HEK293 (cell line): ENCODE measurements at regions not wholly inside any gene's neighbourhood (a gene's known extent, or its start where the extent isn't known, plus 50 kb on each side); places are given as distances from the start of the nearest gene placed in this dataset.

Source experiments
- CTCF ChIA-PET: fragments of 350-600 bp; formaldehyde crosslinking; extraction: SDS; loops from one replicate; lab custom pipeline; 2021; ENCODE audit warnings: antibody characterized with exemption; lab: Yijun Ruan, JAX
- POLR2A ChIA-PET: fragments of 300-600 bp; formaldehyde crosslinking; extraction: SDS; loops from one replicate; lab custom pipeline; 2020; ENCODE audit warnings: antibody characterized with exemption, inconsistent platforms; lab: Yijun Ruan, JAX
- H3K27ac ChIP-seq: fragments of 200-500 bp; sonication (Bioruptor generic); 2 replicates; pipeline ENCODE4 v1.5.1; 2014; ENCODE audit warnings: low read depth, low read length, control low read depth, inconsistent platforms; ENCODE audit errors: extremely low read depth
- H3K36me3 ChIP-seq, 2 experiments: fragments of 200-500 bp in 1 of 2; sonication (Bioruptor generic) in 1 of 2; 1 replicate in 1 of 2; 2 replicates in 1 of 2; pipeline ENCODE4 v1.5.1; 2014 to 2017; ENCODE audit warnings: inconsistent platforms in 2 of 2, low read length in 2 of 2; ENCODE audit not compliant: control insufficient read depth in 2 of 2, insufficient read depth in 1 of 2
- H3K4me1 ChIP-seq: fragments of 200-500 bp; sonication (Bioruptor generic); 2 replicates; pipeline ENCODE4 v1.5.1; 2014; ENCODE audit warnings: mild to moderate bottlenecking, low read length, inconsistent platforms; ENCODE audit not compliant: control insufficient read depth, insufficient read depth
- H3K4me3 ChIP-seq: 2 replicates; pipeline ENCODE4 v1.5.1; 2011; ENCODE audit warnings: low read depth, mild to moderate bottlenecking, control low read depth, low read length, moderate library complexity
- H3K9me3 ChIP-seq: fragments of 200-500 bp; sonication (Bioruptor generic); 2 replicates; pipeline ENCODE4 v1.5.1; 2014; ENCODE audit warnings: low read depth, low read length, inconsistent platforms; ENCODE audit not compliant: control insufficient read depth, insufficient read depth
- GLIS2 ChIP-seq: fragments of 450-650 bp; formaldehyde crosslinking; IDR thresholded peaks from 2 replicates; pipeline ENCODE4 v1.5.1; 2016; ENCODE audit warnings: missing biosample characterization, missing genetic modification characterization
- PRDM6 ChIP-seq: fragments of 450-650 bp; formaldehyde crosslinking; IDR thresholded peaks from 2 replicates; pipeline ENCODE4 v1.5.1; 2017; ENCODE audit warnings: missing biosample characterization, missing genetic modification characterization
- ZBTB10 ChIP-seq: fragments of 450-650 bp; formaldehyde crosslinking; IDR thresholded peaks from 2 replicates; pipeline ENCODE4 v1.5.1; 2016; ENCODE audit warnings: missing biosample characterization, missing genetic modification characterization
- ZBTB44 ChIP-seq: fragments of 450-650 bp; IDR thresholded peaks from 2 replicates; pipeline ENCODE4 v1.5.1; 2018; ENCODE audit warnings: missing biosample characterization, mild to moderate bottlenecking, missing genetic modification characterization
- ZNF155 ChIP-seq: fragments of 450-650 bp; formaldehyde crosslinking; IDR thresholded peaks from 2 replicates; pipeline ENCODE4 v1.5.1; 2016; ENCODE audit warnings: missing biosample characterization, missing genetic modification characterization
- ZNF19 ChIP-seq: fragments of 450-650 bp; formaldehyde crosslinking; IDR thresholded peaks from 2 replicates; pipeline ENCODE4; 2016; ENCODE audit warnings: missing biosample characterization, missing genetic modification characterization, low read depth
- ZNF223 ChIP-seq: fragments of 450-650 bp; formaldehyde crosslinking; IDR thresholded peaks from 2 replicates; pipeline ENCODE4 v1.5.1; 2016; ENCODE audit warnings: missing biosample characterization, missing genetic modification characterization
- ZNF266 ChIP-seq: fragments of 450-650 bp; formaldehyde crosslinking; IDR thresholded peaks from 2 replicates; pipeline ENCODE4 v1.5.1; 2016; ENCODE audit warnings: missing biosample characterization, missing genetic modification characterization, low read depth
- ZNF350 ChIP-seq: fragments of 450-650 bp; formaldehyde crosslinking; IDR thresholded peaks from 2 replicates; pipeline ENCODE4 v1.5.0; 2017; ENCODE audit warnings: missing biosample characterization, mild to moderate bottlenecking, missing genetic modification characterization
- ZNF354C ChIP-seq: fragments of 450-650 bp; formaldehyde crosslinking; IDR thresholded peaks from 2 replicates; pipeline ENCODE4 v1.5.1; 2016; ENCODE audit warnings: missing biosample characterization, missing genetic modification characterization, low read depth, borderline replicate concordance
- ZNF449 ChIP-seq: fragments of 450-650 bp; formaldehyde crosslinking; IDR thresholded peaks from 2 replicates; pipeline ENCODE4 v1.5.1; 2017; ENCODE audit warnings: missing biosample characterization, mild to moderate bottlenecking, missing genetic modification characterization, moderate library complexity
- ZNF521 ChIP-seq: fragments of 450-650 bp; formaldehyde crosslinking; IDR thresholded peaks from 2 replicates; pipeline ENCODE4 v1.5.1; 2017; ENCODE audit warnings: missing biosample characterization, mild to moderate bottlenecking, missing genetic modification characterization
- ZNF639 ChIP-seq: fragments of 450-650 bp; formaldehyde crosslinking; IDR thresholded peaks from 2 replicates; pipeline ENCODE4 v1.5.1; 2016; ENCODE audit warnings: missing biosample characterization, missing genetic modification characterization
- ZNF658 ChIP-seq: fragments of 450-650 bp; formaldehyde crosslinking; IDR thresholded peaks from 2 replicates; pipeline ENCODE4; 2016; ENCODE audit warnings: missing biosample characterization, missing genetic modification characterization
- ZNF660 ChIP-seq: fragments of 450-650 bp; IDR thresholded peaks from 2 replicates; pipeline ENCODE4 v1.5.1; 2018; ENCODE audit warnings: missing biosample characterization, mild to moderate bottlenecking, missing genetic modification characterization
- ZNF747 ChIP-seq: fragments of 450-650 bp; formaldehyde crosslinking; IDR thresholded peaks from 2 replicates; pipeline ENCODE4 v1.5.1; 2016; ENCODE audit warnings: missing biosample characterization, missing genetic modification characterization
- ZNF785 ChIP-seq: fragments of 450-650 bp; formaldehyde crosslinking; IDR thresholded peaks from 2 replicates; pipeline ENCODE4 v1.5.1; 2016; ENCODE audit warnings: missing biosample characterization, missing genetic modification characterization
- ZNF791 ChIP-seq: fragments of 450-650 bp; formaldehyde crosslinking; IDR thresholded peaks from 2 replicates; pipeline ENCODE4 v1.5.1; 2016; ENCODE audit warnings: missing biosample characterization, missing genetic modification characterization

- ChIA-PET POLR2A (interaction anchor here (1.4 kb wide), 1 partner anchor 15 kb away, joined by 3 read pairs; no protein-coding TSS in a partner anchor), CTCF (interaction anchor here (0.6 to 1.0 kb wide), 2 partner anchors 11 to 1024 kb away, joined by 3 read pairs; no protein-coding TSS in a partner anchor)
- no peaks in the 10 kb centered on the region for H3K9me3 ChIP-seq
- H3K4me3 ChIP-seq, result no peak overlapping the region
- no peaks in the 10 kb centered on the region for H3K36me3 ChIP-seq
- TF ChIP-seq ZNF521 (tag by site-specific recombination) (no peak), ZNF449 (tag by site-specific recombination) (no peak), ZNF785 (tag by site-specific recombination) (no peak), ZNF658 (tag by site-specific recombination) (no peak), ZNF791 (tag by site-specific recombination) (no peak), ZNF639 (no peak), ZNF350 (no peak), ZNF223 (tag by site-specific recombination) (no peak), ZNF266 (tag by site-specific recombination) (no peak), ZBTB44 (tag by site-specific recombination) (no peak), PRDM6 (tag by site-specific recombination) (no peak), ZNF155 (no peak)
- H3K4me1 ChIP-seq, result no peaks in the 10 kb centered on the region
- H3K27ac ChIP-seq, result no peak overlapping the region
These were observed 63.0 kb upstream of the EIF2S2 start for GRCh38 chr20:34175079-34175478.

- no peak overlapping the region for H3K4me3 ChIP-seq
- H3K27ac ChIP-seq, result no peak overlapping the region
- no peaks in the 10 kb centered on the region for H3K9me3 ChIP-seq
- CTCF ChIA-PET, result interaction anchor here (0.6 to 1.0 kb wide), 2 partner anchors 14 to 1023 kb away, joined by 3 read pairs; no protein-coding TSS in a partner anchor
- no peaks in the 10 kb centered on the region for H3K36me3 ChIP-seq
- POLR2A ChIA-PET, result no interaction called here
- H3K4me1 ChIP-seq, result no peaks in the 10 kb centered on the region
- TF ChIP-seq ZNF747 (tag by site-specific recombination) (no peak), ZNF354C (tag by site-specific recombination) (no peak), ZNF155 (no peak), GLIS2 (tag by site-specific recombination) (no peak), ZNF19 (tag by site-specific recombination) (no peak), ZNF660 (no peak), ZBTB10 (tag by site-specific recombination) (no peak)
These were observed 63.8 kb upstream of the EIF2S2 start for GRCh38 chr20:34175879-34176278.
